Trophoblast cell (in vitro differentiated cells and primary cell): ENCODE measurements at regions not wholly inside any gene's neighbourhood (a gene's known extent, or its start where the extent isn't known, plus 50 kb on each side); places are given as distances from the start of the nearest gene placed in this dataset.

Source experiments
- DNase-seq, 2 donors: peaks; one replicate each; pipeline ENCODE4 v3.0.0-alpha.2; 2016
- H2AFZ ChIP-seq: 2 replicates; pipeline ENCODE4 v1.6.1; 2013; ENCODE audit warnings: low read length, moderate library complexity, mild to moderate bottlenecking; ENCODE audit not compliant: insufficient read depth, poor library complexity
- H2AK5ac ChIP-seq: 2 replicates; pipeline ENCODE4 v1.6.1; 2013; ENCODE audit warnings: mild to moderate bottlenecking, low read length
- H2BK120ac ChIP-seq: 2 replicates; pipeline ENCODE4 v1.6.1; 2013; ENCODE audit warnings: low read length, mild to moderate bottlenecking, moderate library complexity; ENCODE audit not compliant: insufficient read depth, poor library complexity
- H2BK12ac ChIP-seq: 2 replicates; pipeline ENCODE4 v1.6.1; 2013; ENCODE audit warnings: mild to moderate bottlenecking, low read length, moderate library complexity
- H2BK5ac ChIP-seq: 2 replicates; pipeline ENCODE4 v1.6.1; 2013; ENCODE audit warnings: low read length, low read depth, moderate library complexity, mild to moderate bottlenecking; ENCODE audit not compliant: poor library complexity
- H3K14ac ChIP-seq: 2 replicates; pipeline ENCODE4 v1.6.1; 2013; ENCODE audit warnings: mild to moderate bottlenecking, low read length
- H3K18ac ChIP-seq: 2 replicates; pipeline ENCODE4 v1.6.1; 2013; ENCODE audit warnings: mild to moderate bottlenecking, low read length
- H3K23ac ChIP-seq: 2 replicates; pipeline ENCODE4 v1.6.1; 2013; ENCODE audit warnings: low read length
- H3K27ac ChIP-seq: 2 replicates; pipeline ENCODE4 v1.5.1; 2013; ENCODE audit warnings: low read depth, mild to moderate bottlenecking, inconsistent platforms, low read length, moderate library complexity
- H3K27me3 ChIP-seq: 2 replicates; pipeline ENCODE4 v1.6.1; 2013; ENCODE audit warnings: inconsistent platforms, mild to moderate bottlenecking, low read length, moderate library complexity; ENCODE audit not compliant: insufficient read depth
- H3K36me3 ChIP-seq, 2 experiments: 1 replicate in 1 of 2; 2 replicates in 1 of 2; pipeline ENCODE4 v1.6.1; 2013; ENCODE audit warnings: low read length in 2 of 2, mild to moderate bottlenecking in 2 of 2, moderate library complexity in 1 of 2; ENCODE audit not compliant: insufficient read depth in 2 of 2, control insufficient read depth in 1 of 2
- H3K4ac ChIP-seq: 2 replicates; pipeline ENCODE4 v1.6.1; 2013; ENCODE audit warnings: low read depth, mild to moderate bottlenecking, low read length, moderate library complexity
- H3K4me1 ChIP-seq, 2 experiments: 1 replicate in 1 of 2; 2 replicates in 1 of 2; pipeline ENCODE4 v1.6.1; 2013; ENCODE audit warnings: low read length in 2 of 2, mild to moderate bottlenecking in 2 of 2, moderate library complexity in 1 of 2; ENCODE audit not compliant: insufficient read depth in 2 of 2, control insufficient read depth in 1 of 2
- H3K4me2 ChIP-seq: 2 replicates; pipeline ENCODE4 v1.6.1; 2013; ENCODE audit warnings: inconsistent platforms, mild to moderate bottlenecking, low read length, moderate library complexity
- H3K4me3 ChIP-seq: 2 replicates; pipeline ENCODE4 v1.5.1; 2013; ENCODE audit warnings: mild to moderate bottlenecking, low read depth, low read length, inconsistent platforms
- H3K79me1 ChIP-seq: one replicate; pipeline ENCODE4 v1.6.1; 2013; ENCODE audit warnings: low read length
- H3K79me2 ChIP-seq: 2 replicates; pipeline ENCODE4 v1.6.1; 2013; ENCODE audit warnings: low read length, mild to moderate bottlenecking; ENCODE audit not compliant: control insufficient read depth, insufficient read depth, poor library complexity
- H3K9ac ChIP-seq: 2 replicates; pipeline ENCODE4 v1.6.1; 2013; ENCODE audit warnings: mild to moderate bottlenecking, low read length
- H3K9me3 ChIP-seq: 2 replicates; pipeline ENCODE4 v1.6.1; 2013; ENCODE audit warnings: low read depth, mild to moderate bottlenecking, control low read depth, inconsistent platforms, low read length; ENCODE audit not compliant: insufficient read depth
- H4K12ac ChIP-seq: 2 replicates; pipeline ENCODE4 v1.6.1; 2013; ENCODE audit warnings: low read depth, mild to moderate bottlenecking, low read length, moderate library complexity
- H4K8ac ChIP-seq: 2 replicates; pipeline ENCODE4 v1.6.1; 2013; ENCODE audit warnings: low read depth, mild to moderate bottlenecking, low read length, moderate library complexity
- H4K91ac ChIP-seq: one replicate; pipeline ENCODE4 v1.6.1; 2013; ENCODE audit warnings: low read depth, mild to moderate bottlenecking, low read length, moderate library complexity
- WGBS: extraction: QIAGEN DNeasy Blood & Tissue Kit; methylation state at CpG from one replicate; pipeline ENCODE4 v1.1.7; 2013; ENCODE audit warnings: missing lambda C conversion rate; ENCODE audit not compliant: insufficient read length, insufficient coverage; ENCODE audit errors: extremely low coverage; 5-methylcytosine and 5-hydroxymethylcytosine counted together

DNA sequence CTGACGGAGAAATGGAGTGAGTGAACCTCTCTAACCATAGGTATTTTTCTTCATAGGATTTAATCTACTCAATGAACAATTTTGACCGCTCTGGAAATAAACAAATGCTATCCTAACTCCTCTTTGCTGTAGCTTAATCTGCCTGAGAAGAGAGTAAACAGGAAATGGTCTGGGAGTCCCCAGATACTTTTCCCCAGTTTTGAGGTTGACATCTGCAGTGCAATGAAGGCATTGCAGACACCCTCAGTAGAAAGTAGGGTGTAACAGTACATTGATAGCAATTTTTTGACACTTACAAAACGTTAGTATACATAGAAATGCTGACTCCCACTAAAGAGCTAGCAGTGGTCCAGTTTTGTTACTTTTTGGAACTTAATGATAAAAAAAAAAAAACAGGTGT lies 495.9 kb upstream of the FAM241A start:
- H2AK5ac ChIP-seq = no peak overlapping the region
- WGBS = no CpG with 5 or more reads among the region's 3 CpGs
- no peaks in the 10 kb centered on the region for H3K9me3 ChIP-seq
- H3K79me1 ChIP-seq = no peaks in the 10 kb centered on the region
- H2BK120ac ChIP-seq = no peak overlapping the region
- H3K23ac ChIP-seq = no peak overlapping the region
- H2BK12ac ChIP-seq = no peak overlapping the region
- no peak overlapping the region for H4K8ac ChIP-seq
- H2BK5ac ChIP-seq = no peak overlapping the region
- H3K4ac ChIP-seq = no peak overlapping the region
- no peaks in the 10 kb centered on the region for H3K27me3 ChIP-seq
- no peak overlapping the region for H3K4me3 ChIP-seq
- H4K91ac ChIP-seq = no peak overlapping the region
- H3K9ac ChIP-seq = no peak overlapping the region
- H3K36me3 ChIP-seq = no peaks in the 10 kb centered on the region
- no peak overlapping the region for H3K18ac ChIP-seq
- no peak overlapping the region for H3K27ac ChIP-seq
- H3K79me2 ChIP-seq = no peaks in the 10 kb centered on the region
- peaks cover 0 to 3% of the 10 kb centered on the region in 2 experiments for H3K4me1 ChIP-seq
- DNase-seq = no peak
- H3K4me2 ChIP-seq = no peak overlapping the region
- H4K12ac ChIP-seq = no peak overlapping the region
- H2AFZ ChIP-seq = no peak overlapping the region
- H3K14ac ChIP-seq = no peak overlapping the region

DNA sequence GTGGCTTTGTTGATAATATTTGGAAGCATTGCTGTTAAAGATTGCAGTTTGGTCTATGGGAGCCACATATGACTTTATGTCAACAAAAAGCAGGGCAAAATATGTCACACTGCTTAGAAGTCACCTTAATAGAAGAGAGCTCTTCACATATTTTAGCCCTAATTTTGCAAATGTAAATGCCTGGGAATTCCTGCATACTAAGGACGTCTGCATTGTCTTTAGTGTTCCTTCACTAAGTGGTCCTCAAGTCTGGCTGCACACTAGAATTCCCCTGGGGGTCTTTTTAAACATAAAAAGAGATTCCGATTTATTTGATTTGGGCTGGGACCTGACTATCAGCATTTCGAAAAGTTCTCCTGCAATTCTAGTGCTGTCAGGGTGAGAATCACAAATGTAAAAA lies 495.1 kb upstream of the FAM241A start:
- H3K79me1 ChIP-seq = no peaks in the 10 kb centered on the region
- no peak overlapping the region for H3K9ac ChIP-seq
- no peak overlapping the region for H2BK12ac ChIP-seq
- no peak overlapping the region for H3K14ac ChIP-seq
- no peak for DNase-seq
- no CpG with 5 or more reads among the region's 3 CpGs for WGBS
- no peak overlapping the region for H3K4me2 ChIP-seq
- no peak overlapping the region for H2AK5ac ChIP-seq
- H2BK120ac ChIP-seq = no peak overlapping the region
- no peak overlapping the region for H3K4ac ChIP-seq
- no peaks in the 10 kb centered on the region for H3K79me2 ChIP-seq
- H3K27me3 ChIP-seq = no peaks in the 10 kb centered on the region
- H3K4me1 ChIP-seq = peaks cover 0 to 3% of the 10 kb centered on the region in 2 experiments
- no peaks in the 10 kb centered on the region for H3K9me3 ChIP-seq
- no peak overlapping the region for H2AFZ ChIP-seq
- no peak overlapping the region for H3K18ac ChIP-seq
- no peaks in the 10 kb centered on the region for H3K36me3 ChIP-seq
- no peak overlapping the region for H3K23ac ChIP-seq
- H4K8ac ChIP-seq = no peak overlapping the region
- H3K27ac ChIP-seq = no peak overlapping the region
- H4K91ac ChIP-seq = no peak overlapping the region
- H4K12ac ChIP-seq = no peak overlapping the region
- no peak overlapping the region for H3K4me3 ChIP-seq
- H2BK5ac ChIP-seq = no peak overlapping the region

- Histone ChIP-seq H3K4me3 (no peak overlapping the region), H2AFZ (no peak overlapping the region), H4K8ac (no peak overlapping the region), H3K36me3 (no peaks in the 10 kb centered on the region), H3K18ac (no peak overlapping the region), H3K9ac (no peak overlapping the region), H3K4me2 (no peak overlapping the region), H3K4me1 (peaks cover 0 to 3% of the 10 kb centered on the region in 2 experiments), H2AK5ac (no peak overlapping the region), H3K23ac (no peak overlapping the region), H3K79me2 (no peaks in the 10 kb centered on the region), H3K9me3 (no peaks in the 10 kb centered on the region), H3K27ac (no peak overlapping the region), H2BK12ac (no peak overlapping the region), H3K14ac (no peak overlapping the region), H3K4ac (no peak overlapping the region), H3K27me3 (no peaks in the 10 kb centered on the region), H4K91ac (no peak overlapping the region), H2BK120ac (no peak overlapping the region), H3K79me1 (no peaks in the 10 kb centered on the region), H2BK5ac (no peak overlapping the region), H4K12ac (no peak overlapping the region)
- no peak for DNase-seq
- no CpG with 5 or more reads among the region's 1 CpG for WGBS
Measured at GRCh38 chr4:111650674-111651086, 494.6 kb upstream of the FAM241A start.

DNA sequence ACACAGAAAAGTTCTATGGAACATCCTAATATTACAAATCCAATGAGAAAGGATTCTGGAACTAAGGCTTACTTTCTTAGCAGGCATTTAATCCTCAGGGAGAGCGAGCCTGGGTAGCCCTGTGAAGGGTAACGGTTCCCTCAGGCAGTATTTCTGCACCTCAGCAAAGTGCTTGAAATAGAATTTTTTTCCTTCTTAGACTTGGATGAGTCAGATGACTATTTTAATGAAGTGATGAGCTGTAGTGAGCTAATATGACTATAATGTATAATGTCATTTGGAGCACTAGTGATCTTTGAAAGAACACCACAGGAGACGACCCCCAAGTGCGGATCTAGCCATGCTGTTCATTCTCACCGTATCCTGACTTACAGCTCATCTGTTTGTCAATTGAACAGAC lies 493.0 kb upstream of the FAM241A start:
- Histone ChIP-seq H3K79me1 (no peaks in the 10 kb centered on the region), H3K4me3 (no peak overlapping the region), H3K27ac (no peak overlapping the region), H3K14ac (no peak overlapping the region), H2BK12ac (no peak overlapping the region), H3K18ac (no peak overlapping the region), H2BK5ac (no peak overlapping the region), H4K12ac (no peak overlapping the region), H3K4ac (no peak overlapping the region), H2BK120ac (no peak overlapping the region), H3K23ac (no peak overlapping the region), H3K4me1 (peaks cover 0 to 3% of the 10 kb centered on the region in 2 experiments), H3K4me2 (no peak overlapping the region), H3K36me3 (no peaks in the 10 kb centered on the region), H3K27me3 (no peaks in the 10 kb centered on the region), H3K9ac (no peak overlapping the region), H3K79me2 (no peaks in the 10 kb centered on the region), H4K91ac (no peak overlapping the region), H2AFZ (no peak overlapping the region), H2AK5ac (no peak overlapping the region), H4K8ac (no peak overlapping the region), H3K9me3 (no peaks in the 10 kb centered on the region)
- no CpG with 5 or more reads among the region's 5 CpGs for WGBS
- no peak for DNase-seq
